NCI-H526 (cell line): ENCODE measurements at regions not wholly inside any gene's neighbourhood (a gene's known extent, or its start where the extent isn't known, plus 50 kb on each side); places are given as distances from the start of the nearest gene placed in this dataset.

ENCODE experiments used
- DNase-seq, 2 experiments: peaks; one replicate each; lab custom pipeline; 2025; lab: John Stamatoyannopoulos, UW

DNA sequence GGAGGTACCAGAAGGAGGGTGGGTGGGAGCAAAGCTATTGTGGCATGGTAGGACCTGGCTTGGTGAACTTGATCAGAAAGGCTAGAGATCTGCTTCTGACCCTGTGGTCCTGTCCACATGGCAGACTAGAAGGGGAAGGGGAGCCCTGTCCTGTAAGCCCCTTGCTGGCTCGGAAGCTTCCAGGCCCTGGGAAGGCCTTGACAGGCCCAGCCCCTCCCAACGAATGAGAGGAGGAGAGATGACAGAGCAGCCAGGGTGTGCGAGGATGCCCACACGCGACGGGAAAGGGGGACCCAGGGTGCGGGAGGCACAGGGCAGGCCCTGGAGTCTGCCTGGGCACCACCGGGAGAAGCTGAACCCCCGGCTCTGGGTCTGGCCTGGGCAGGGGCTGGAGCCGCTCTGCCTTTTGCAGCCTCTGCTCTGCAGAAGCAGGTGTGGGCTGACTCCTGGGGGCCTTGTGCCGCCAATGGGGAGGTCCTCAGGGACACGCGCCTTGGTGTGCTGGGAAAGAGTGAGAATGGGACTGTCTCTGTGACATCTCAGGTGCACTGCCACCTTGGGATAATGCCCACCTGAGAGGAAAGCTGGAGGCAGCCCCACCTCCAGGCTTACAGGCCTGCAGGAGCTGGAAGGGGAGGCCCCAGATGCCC, 1447.5 kb downstream of the BRD1 start:
- DNase-seq: no peak

GRCh38 chr22:48379371-48379770, 1448.3 kb downstream of the BRD1 start:
- DNase-seq: no peak

GRCh38 chr22:48378673-48379072, 1449.0 kb downstream of the BRD1 start:
- DNase-seq: no peak

DNA sequence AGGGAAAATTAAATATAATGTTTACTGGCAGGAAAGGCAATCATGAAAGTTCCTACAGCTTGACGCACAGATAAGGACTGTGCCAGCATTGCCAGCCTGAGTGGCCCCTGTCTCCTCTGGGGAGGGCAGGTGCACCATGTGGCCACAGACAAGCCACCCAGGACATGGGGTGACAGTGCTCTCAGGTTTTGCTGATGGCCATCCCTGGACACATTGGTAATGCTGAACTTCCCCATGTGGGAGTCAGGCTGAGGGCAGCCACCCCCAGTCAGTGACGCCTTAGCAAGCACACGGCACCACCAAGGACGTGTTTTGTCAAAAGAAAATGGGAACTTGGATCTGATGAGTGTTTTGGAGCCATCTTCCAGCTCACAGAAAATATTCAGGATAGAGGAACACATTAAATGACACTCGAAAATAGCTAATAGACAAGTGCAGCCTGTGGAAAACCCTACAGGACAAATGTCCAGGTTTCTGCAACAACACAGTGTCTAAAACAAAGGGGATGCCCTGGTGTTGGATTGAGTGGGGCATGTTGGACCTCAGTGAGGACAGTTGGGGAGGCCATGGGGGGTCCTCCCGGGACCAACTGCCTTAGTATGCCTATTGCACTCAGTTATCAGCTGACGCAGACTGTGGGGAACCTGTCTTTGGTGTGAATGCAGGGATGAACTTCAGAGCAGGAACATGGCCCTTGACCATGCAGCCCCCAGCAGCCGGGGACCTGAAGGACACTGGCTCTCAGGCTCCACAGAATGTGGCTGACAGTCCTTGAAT, 1450.5 kb downstream of the BRD1 start:
- DNase-seq: no peak

DNA sequence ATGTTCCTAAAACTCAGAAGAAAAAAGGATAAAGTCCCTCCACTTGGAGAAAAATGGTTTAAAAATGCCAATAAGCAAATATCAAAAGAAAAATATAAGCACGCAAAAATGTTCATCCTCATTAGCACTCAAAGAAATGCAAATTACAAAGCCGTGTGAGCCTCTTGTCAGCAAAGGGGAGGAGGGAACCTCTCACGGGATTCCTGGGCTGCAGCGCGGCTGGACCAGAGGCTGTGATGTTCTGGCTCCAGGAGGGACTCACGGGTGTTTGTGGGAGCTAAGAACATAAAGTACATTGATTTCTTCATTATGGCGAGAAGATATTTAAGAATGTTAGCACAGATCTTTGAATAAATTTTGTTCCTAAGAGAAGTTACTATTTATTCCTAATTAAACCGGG, 1451.2 kb downstream of the BRD1 start:
- peak in 1 of 2 experiments; percentile 16 for DNase-seq

- DNase-seq: no peak
Measured at GRCh38 chr22:48373626-48374173, 1454.0 kb downstream of the BRD1 start.

GRCh38 chr22:48372390-48372789, 1455.3 kb downstream of the BRD1 start:
- no peak for DNase-seq

- DNase-seq: no peak
Measured at GRCh38 chr22:48371391-48371790, 1456.3 kb downstream of the BRD1 start.

GRCh38 chr22:48370508-48371325, 1457.0 kb downstream of the BRD1 start:
- no peak for DNase-seq

GRCh38 chr22:48369789-48370507, 1457.7 kb downstream of the BRD1 start:
- DNase-seq: peak; percentile 16 to 44

GRCh38 chr22:48368975-48369525, 1458.6 kb downstream of the BRD1 start:
- no peak for DNase-seq

DNA sequence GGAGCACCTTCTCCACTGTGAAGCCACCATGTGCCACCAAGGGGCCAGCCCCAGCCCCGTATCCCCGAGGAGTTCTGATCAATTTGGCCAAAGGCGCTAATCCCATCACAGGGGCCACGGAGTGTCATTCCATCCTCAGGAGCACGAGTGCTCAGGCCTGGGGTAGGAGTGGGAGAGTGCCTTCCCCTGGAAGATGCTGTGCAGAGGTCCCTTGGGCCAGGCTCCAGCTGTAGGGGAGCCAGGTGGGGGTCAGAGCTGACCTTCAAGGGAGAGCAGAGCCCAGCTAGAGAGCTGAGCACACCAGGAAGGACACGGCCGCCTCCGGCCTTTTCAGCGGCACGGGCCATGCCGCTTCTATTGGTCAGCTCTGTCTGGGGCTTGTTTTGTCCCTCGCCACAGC, 1459.9 kb downstream of the BRD1 start:
- no peak for DNase-seq

GRCh38 chr22:48366591-48366990, 1461.1 kb downstream of the BRD1 start:
- DNase-seq: no peak

GRCh38 chr22:48366056-48366455, 1461.6 kb downstream of the BRD1 start:
- no peak for DNase-seq

- DNase-seq: no peak
Measured at GRCh38 chr22:48365386-48365785, 1462.3 kb downstream of the BRD1 start.

GRCh38 chr22:48362721-48363404, 1464.8 kb downstream of the BRD1 start:
- no peak for DNase-seq

- DNase-seq: no peak
Measured at GRCh38 chr22:48361099-48361639, 1466.5 kb downstream of the BRD1 start.

DNA sequence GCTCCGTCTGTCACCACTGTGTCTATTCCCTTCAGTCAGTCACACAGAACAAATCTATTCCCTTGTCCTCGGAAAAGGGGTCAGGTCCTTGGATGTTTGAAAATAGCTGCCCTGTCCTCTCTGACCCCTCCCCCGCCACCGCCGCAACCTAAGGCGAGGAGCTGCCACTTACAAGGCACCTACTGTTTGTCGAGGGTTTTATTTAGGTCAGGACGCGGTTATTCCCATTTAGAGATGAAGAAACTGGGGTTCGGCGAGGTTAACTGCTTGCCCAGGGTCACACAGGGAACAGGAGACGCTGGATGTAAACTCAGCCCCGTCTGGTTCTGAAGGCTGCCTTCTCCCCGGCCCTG, 1468.1 kb downstream of the BRD1 start:
- DNase-seq: no peak

DNA sequence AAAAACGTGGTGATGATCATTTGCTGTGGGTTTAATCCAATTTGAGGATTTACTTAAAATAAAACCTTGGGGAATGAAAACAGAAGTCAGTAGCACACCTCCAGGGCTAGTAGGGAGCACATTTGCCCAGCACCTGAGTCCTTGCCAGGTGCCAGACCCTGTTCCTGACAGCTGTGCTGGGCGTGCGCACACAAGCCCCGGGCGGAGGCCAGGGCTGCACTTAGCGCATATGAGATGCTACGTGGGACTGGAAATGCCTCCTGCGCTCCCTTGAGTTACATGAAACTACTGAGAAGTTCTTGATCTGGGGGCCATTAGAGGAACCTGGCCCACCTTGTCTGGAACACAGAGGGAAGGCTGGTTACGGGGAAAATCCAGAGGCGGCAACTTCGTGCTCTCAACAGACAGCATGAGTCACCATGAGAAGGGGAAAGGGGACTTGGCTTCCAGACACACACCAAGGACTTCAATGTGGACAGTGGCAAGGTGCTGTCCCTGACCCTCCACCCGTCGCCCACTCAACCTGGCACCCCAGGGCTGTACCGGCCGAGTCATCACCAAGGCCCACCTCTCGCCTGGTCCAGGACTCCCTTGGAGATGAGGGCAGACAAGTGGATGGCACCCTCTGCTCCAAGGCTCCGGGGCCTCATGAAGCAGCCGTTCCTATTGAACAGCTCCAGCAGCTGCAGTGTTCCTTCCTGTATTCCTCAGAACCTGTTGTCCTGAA, 1468.6 kb downstream of the BRD1 start:
- DNase-seq: no peak

DNA sequence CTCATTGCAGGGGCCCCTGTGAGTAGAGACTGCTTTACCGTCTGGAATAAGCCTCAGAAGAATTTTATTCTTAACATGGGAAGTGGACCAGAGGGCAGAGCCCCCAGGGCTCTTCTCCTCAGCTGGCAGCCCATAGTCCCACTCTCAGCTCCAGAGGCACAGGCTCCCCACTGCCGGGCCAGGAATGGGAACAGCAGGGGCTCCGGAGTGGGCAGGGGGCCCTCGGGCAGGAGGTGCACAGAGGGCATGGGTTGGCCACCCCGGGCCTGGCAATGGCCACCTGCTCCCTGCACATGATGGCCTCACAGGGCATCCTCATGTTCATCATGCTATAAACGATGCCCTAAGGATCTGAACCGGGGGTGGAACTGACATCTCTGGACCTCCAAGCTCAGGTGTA, 1469.7 kb downstream of the BRD1 start:
- DNase-seq: no peak
